Lower leg skin (tissue), 4 donors: ENCODE measurements at regions not wholly inside any gene's neighbourhood (a gene's known extent, or its start where the extent isn't known, plus 50 kb on each side); places are given as distances from the start of the nearest gene placed in this dataset.

Experiments
- DNase-seq, 2 donors: peaks; one replicate each; pipeline ENCODE4 v3.0.0-alpha.2; 2019; ENCODE audit warnings: low spot score in 2 of 2
- H3K4me3 ChIP-seq: fragments of 200-600 bp; sonication (generic); 2 replicates; pipeline ENCODE4 v1.5.1; 2017; ENCODE audit warnings: mild to moderate bottlenecking, low read depth; ENCODE audit not compliant: poor library complexity, severe bottlenecking
- CTCF ChIP-seq, 3 donors: fragments of 450-650 bp; IDR thresholded peaks; one replicate each; pipeline ENCODE4 v1.5.1; 2016; ENCODE audit warnings: antibody characterized with exemption in 3 of 3, mild to moderate bottlenecking in 3 of 3, moderate library complexity in 2 of 3
- POLR2A ChIP-seq, 2 donors: fragments of 450-650 bp; IDR thresholded peaks; one replicate each; pipeline ENCODE4 v1.6.1; 2016 to 2017; ENCODE audit warnings: antibody characterized with exemption in 2 of 2, mild to moderate bottlenecking in 1 of 2, moderate library complexity in 1 of 2
- WGBS, 2 donors: methylation state at CpG; one replicate each; pipeline ENCODE4 v1.1.5; 2018; 5-methylcytosine and 5-hydroxymethylcytosine counted together
- intact Hi-C: fragments of 100-400 bp; cut with DNase I; formaldehyde crosslinking; loops from one replicate; pipeline ENCODE4 v1.15.0; 2023; ENCODE audit warnings: low total_unique reads

GRCh38 chr13:34617473-34618083 lies 324.5 kb upstream of the NBEA start:
- no peak for DNase-seq
- intact Hi-C loops: no loop called here
- TF ChIP-seq POLR2A (IDR thresholded peaks at IDR 0.05) (no peak), CTCF (IDR thresholded peaks at IDR 0.05) (no peak)
- WGBS, 2 donors: 79 to 81% methylated on average over 7 of the region's 7 CpGs
- no peak overlapping the region for H3K4me3 ChIP-seq

- no peak overlapping the region for H3K4me3 ChIP-seq
- WGBS, 2 donors: 86 to 89% methylated on average over 5 of the region's 5 CpGs
- DNase-seq: no peak
- intact Hi-C loops: no loop called here
- TF ChIP-seq POLR2A (IDR thresholded peaks at IDR 0.05): no peak
- TF ChIP-seq CTCF (IDR thresholded peaks at IDR 0.05): no peak
These were observed 323.4 kb upstream of the NBEA start for GRCh38 chr13:34618654-34619053.

GRCh38 chr13:34619326-34619725 lies 322.7 kb upstream of the NBEA start:
- WGBS, 2 donors: 84 to 85% methylated on average over 5 of the region's 5 CpGs

GRCh38 chr13:34620074-34620850 lies 321.8 kb upstream of the NBEA start:
- TF ChIP-seq POLR2A (IDR thresholded peaks at IDR 0.05): no peak
- no peak for TF ChIP-seq CTCF (IDR thresholded peaks at IDR 0.05)
- WGBS, 2 donors: 43 to 54% methylated on average over 7 of the region's 7 CpGs
- no peak overlapping the region for H3K4me3 ChIP-seq
- DNase-seq: no peak
- intact Hi-C loops: no loop called here

More at GRCh38 chr13:34619326-34619725, 322.7 kb upstream of the NBEA start:
- no peak overlapping the region for H3K4me3 ChIP-seq
- TF ChIP-seq POLR2A (IDR thresholded peaks at IDR 0.05): no peak
- no peak for TF ChIP-seq CTCF (IDR thresholded peaks at IDR 0.05)
- no peak for DNase-seq
- intact Hi-C loops: no loop called here

- WGBS, 2 donors: 78 to 87% methylated on average over 1 of the region's 1 CpG
- intact Hi-C loops: no loop called here
- DNase-seq: no peak
These were observed 321.2 kb upstream of the NBEA start for GRCh38 chr13:34620862-34621261.

More at GRCh38 chr13:34620862-34621261, 321.2 kb upstream of the NBEA start:
- TF ChIP-seq CTCF (IDR thresholded peaks at IDR 0.05) (no peak), POLR2A (IDR thresholded peaks at IDR 0.05) (no peak)
- no peak overlapping the region for H3K4me3 ChIP-seq
